ENCODE measurements at regions not wholly inside any gene's neighbourhood (a gene's known extent, or its start where the extent isn't known, plus 50 kb on each side); places are given as distances from the start of the nearest gene placed in this dataset.

DNA sequence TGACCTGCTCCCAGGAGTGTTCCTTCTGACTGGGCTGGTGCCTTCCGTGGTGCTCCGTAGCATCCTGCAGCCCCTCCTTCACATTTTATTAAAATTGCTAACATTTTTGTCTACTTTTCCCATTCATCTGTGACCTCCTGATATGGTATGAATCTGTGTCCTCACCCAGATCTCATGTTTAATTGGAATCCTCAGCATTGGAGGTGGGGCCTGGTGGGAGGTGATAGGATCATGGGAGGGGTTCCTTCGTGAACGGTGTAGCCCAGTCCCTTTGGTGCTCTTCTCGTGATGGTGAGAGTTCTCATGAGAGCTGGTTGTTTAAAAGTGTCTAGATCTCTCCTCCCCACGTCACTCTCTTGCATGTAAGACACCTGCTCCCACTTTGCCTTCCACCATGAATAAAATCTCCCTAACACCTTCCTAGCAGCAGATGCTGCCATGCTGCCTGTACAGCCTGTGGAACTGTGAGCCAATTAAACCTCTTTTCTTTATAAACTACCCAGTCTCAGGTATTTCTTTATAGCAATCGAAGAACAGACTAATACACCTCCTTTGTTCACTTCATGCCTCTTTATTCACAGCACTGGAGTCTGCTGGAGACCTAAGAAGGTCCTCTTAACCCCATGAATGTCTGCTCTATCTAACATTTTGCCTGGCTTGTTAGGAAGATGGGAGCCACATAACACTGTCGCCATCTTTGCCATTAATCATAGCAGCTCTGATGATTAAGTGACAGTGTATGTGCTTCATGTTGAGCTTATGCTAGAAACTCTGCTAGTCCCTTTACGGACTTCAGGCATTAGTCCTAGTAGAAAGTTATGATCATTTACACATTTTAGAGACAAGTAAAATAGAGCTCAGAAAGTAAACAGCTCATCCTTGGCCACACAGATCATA, 377.7 kb upstream of the MAF start:
- TF ChIP-seq, protein P1, sequence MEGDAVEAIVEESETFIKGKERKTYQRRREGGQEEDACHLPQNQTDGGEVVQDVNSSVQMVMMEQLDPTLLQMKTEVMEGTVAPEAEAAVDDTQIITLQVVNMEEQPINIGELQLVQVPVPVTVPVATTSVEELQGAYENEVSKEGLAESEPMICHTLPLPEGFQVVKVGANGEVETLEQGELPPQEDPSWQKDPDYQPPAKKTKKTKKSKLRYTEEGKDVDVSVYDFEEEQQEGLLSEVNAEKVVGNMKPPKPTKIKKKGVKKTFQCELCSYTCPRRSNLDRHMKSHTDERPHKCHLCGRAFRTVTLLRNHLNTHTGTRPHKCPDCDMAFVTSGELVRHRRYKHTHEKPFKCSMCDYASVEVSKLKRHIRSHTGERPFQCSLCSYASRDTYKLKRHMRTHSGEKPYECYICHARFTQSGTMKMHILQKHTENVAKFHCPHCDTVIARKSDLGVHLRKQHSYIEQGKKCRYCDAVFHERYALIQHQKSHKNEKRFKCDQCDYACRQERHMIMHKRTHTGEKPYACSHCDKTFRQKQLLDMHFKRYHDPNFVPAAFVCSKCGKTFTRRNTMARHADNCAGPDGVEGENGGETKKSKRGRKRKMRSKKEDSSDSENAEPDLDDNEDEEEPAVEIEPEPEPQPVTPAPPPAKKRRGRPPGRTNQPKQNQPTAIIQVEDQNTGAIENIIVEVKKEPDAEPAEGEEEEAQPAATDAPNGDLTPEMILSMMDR (conservative IDR thresholded peaks at IDR 0.05; ENCODE audit: low read depth, low read length) = no peak
- TF ChIP-seq EZH2 (IDR thresholded peaks at IDR 0.05; ENCODE audit: borderline replicate concordance, low read depth, low read length, poor library complexity, severe bottlenecking) = no peak
